ENCODE measurements at regions not wholly inside any gene's neighbourhood (a gene's known extent, or its start where the extent isn't known, plus 50 kb on each side); places are given as distances from the start of the nearest gene placed in this dataset.

DNA sequence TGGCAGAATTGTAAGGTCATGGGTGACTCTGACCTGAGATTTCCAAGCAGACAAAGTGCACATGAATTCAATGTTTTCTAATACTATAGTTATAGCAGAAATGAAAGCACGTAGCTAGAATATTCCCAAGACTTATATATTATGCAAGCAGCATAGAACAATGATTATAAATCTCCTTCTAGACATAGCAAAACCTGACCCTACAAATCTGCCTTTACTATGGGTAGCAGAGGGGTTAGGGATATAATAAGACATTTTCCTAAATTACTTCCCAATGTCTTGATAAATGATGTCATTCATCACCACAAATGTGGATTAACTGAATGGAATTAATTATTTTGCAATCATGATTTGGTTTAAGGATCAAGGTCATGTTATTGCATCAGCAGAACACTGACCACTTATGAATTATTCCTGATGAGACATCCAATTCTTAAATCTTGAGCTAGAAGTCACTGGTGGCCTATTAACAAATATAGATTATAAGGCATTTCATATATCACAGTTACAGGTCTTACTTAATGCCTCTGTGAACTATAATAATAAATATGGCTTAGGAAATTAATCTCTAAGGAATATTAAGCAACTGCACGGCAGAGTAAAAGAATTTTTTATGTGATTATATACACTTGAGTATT, 776.6 kb downstream of the AMY1C start:
- TF ChIP-seq, protein P1, sequence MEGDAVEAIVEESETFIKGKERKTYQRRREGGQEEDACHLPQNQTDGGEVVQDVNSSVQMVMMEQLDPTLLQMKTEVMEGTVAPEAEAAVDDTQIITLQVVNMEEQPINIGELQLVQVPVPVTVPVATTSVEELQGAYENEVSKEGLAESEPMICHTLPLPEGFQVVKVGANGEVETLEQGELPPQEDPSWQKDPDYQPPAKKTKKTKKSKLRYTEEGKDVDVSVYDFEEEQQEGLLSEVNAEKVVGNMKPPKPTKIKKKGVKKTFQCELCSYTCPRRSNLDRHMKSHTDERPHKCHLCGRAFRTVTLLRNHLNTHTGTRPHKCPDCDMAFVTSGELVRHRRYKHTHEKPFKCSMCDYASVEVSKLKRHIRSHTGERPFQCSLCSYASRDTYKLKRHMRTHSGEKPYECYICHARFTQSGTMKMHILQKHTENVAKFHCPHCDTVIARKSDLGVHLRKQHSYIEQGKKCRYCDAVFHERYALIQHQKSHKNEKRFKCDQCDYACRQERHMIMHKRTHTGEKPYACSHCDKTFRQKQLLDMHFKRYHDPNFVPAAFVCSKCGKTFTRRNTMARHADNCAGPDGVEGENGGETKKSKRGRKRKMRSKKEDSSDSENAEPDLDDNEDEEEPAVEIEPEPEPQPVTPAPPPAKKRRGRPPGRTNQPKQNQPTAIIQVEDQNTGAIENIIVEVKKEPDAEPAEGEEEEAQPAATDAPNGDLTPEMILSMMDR (IDR thresholded peaks at IDR 0.05; ENCODE audit: low read depth, low read length): no peak
- no peak for TF ChIP-seq MYC (IDR thresholded peaks at IDR 0.05; ENCODE audit: low read depth, low read length)
- TF ChIP-seq POLR2A (IDR thresholded peaks at IDR 0.05; ENCODE audit: extremely low read depth, insufficient read length): no peak
- TF ChIP-seq, protein P2, sequence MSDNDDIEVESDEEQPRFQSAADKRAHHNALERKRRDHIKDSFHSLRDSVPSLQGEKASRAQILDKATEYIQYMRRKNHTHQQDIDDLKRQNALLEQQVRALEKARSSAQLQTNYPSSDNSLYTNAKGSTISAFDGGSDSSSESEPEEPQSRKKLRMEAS (IDR thresholded peaks at IDR 0.05; ENCODE audit: low read depth, low read length): no peak
